CD14-positive monocyte (primary cell): ENCODE measurements at regions not wholly inside any gene's neighbourhood (a gene's known extent, or its start where the extent isn't known, plus 50 kb on each side); places are given as distances from the start of the nearest gene placed in this dataset.

ENCODE experiments used
- DNase-seq, 3 donors: peaks; one replicate each; pipeline ENCODE4 v3.0.0-alpha.2; 2011 to 2022
- H2AFZ ChIP-seq: 2 replicates; pipeline ENCODE4 v1.6.0; 2012; ENCODE audit warnings: mild to moderate bottlenecking, low read depth, low read length, inconsistent platforms; ENCODE audit not compliant: insufficient read depth, poor library complexity, severe bottlenecking
- H3K27ac ChIP-seq, 2 donors: 1 replicate in 1 of 2; 2 replicates in 1 of 2; pipeline ENCODE4 v1.5.1; 2012 to 2013; ENCODE audit warnings: low read length in 2 of 2, control low read depth in 1 of 2, inconsistent platforms in 1 of 2, low read depth in 1 of 2, mild to moderate bottlenecking in 1 of 2
- H3K27me3 ChIP-seq, 2 donors: one replicate each; pipeline versions ENCODE4 v1.6.0 to v1.6.1; 2011 to 2013; ENCODE audit warnings: low read length in 2 of 2; ENCODE audit not compliant: control insufficient read depth in 2 of 2, insufficient read depth in 2 of 2
- H3K36me3 ChIP-seq, 2 donors: replicated peaks in 1 of 2; 1 replicate in 1 of 2; 2 replicates in 1 of 2; pipeline versions ENCODE4 v1.5.1 to v1.6.1; 2012 to 2013; ENCODE audit warnings: low read length in 2 of 2, control low read depth in 1 of 2, inconsistent platforms in 1 of 2, mild to moderate bottlenecking in 1 of 2; ENCODE audit not compliant: insufficient read depth in 2 of 2, control insufficient read depth in 1 of 2
- H3K4me1 ChIP-seq, 2 donors: 1 replicate in 1 of 2; 2 replicates in 1 of 2; pipeline versions ENCODE4 v1.5.1 to v1.6.1; 2012 to 2013; ENCODE audit warnings: low read length in 2 of 2, control low read depth in 1 of 2, inconsistent platforms in 1 of 2, mild to moderate bottlenecking in 1 of 2, moderate library complexity in 1 of 2; ENCODE audit not compliant: insufficient read depth in 2 of 2, control insufficient read depth in 1 of 2
- H3K4me2 ChIP-seq: replicated peaks from 2 replicates; pipeline ENCODE3; 2012; ENCODE audit warnings: low read length, moderate library complexity, mild to moderate bottlenecking; ENCODE audit not compliant: poor library complexity, severe bottlenecking; ENCODE audit errors: extremely low read depth
- H3K4me3 ChIP-seq, 3 experiments: fragments of 200-600 bp in 1 of 3; sonication (generic) in 1 of 3; replicated peaks in 1 of 3; 1 replicate in 2 of 3; 2 replicates in 1 of 3; pipeline ENCODE4 v1.5.1; 2011 to 2013; ENCODE audit warnings: low read length in 3 of 3, mild to moderate bottlenecking in 3 of 3, control low read depth in 2 of 3, low read depth in 2 of 3, inconsistent platforms in 1 of 3, moderate library complexity in 1 of 3
- H3K79me2 ChIP-seq: 2 replicates; pipeline ENCODE4 v1.6.0; 2012; ENCODE audit warnings: mild to moderate bottlenecking, control low read depth, inconsistent platforms, low read length, moderate library complexity; ENCODE audit not compliant: insufficient read depth
- H3K9ac ChIP-seq: 2 replicates; pipeline ENCODE4 v1.6.0; 2017; ENCODE audit warnings: low read length, mild to moderate bottlenecking; ENCODE audit not compliant: insufficient read depth, poor library complexity, severe bottlenecking
- H3K9me3 ChIP-seq, 2 donors: replicated peaks in 1 of 2; 1 replicate in 1 of 2; 2 replicates in 1 of 2; pipeline versions ENCODE4 v1.5.1 to v1.6.1; 2012 to 2013; ENCODE audit warnings: low read length in 2 of 2, control low read depth in 1 of 2; ENCODE audit not compliant: control insufficient read depth in 1 of 2, insufficient read depth in 1 of 2
- H4K20me1 ChIP-seq: 2 replicates; pipeline ENCODE4 v1.6.0; 2012; ENCODE audit warnings: mild to moderate bottlenecking, low read length, control low read depth, moderate library complexity; ENCODE audit not compliant: insufficient read depth
- H3K27ac Mint-ChIP-seq, 7 donors: one replicate each; pipeline ENCODE4 v1.8.0; 2020; ENCODE audit warnings: mild to moderate bottlenecking in 7 of 7, mixed read lengths in 7 of 7, moderate library complexity in 6 of 7, inconsistent platforms in 2 of 7
- H3K27me3 Mint-ChIP-seq, 3 donors: one replicate each; pipeline ENCODE4 v1.8.0; 2021 to 2022; ENCODE audit warnings: low read depth in 3 of 3, mild to moderate bottlenecking in 3 of 3, mixed read lengths in 3 of 3, moderate library complexity in 3 of 3, inconsistent platforms in 1 of 3
- H3K36me3 Mint-ChIP-seq, 2 donors: one replicate each; pipeline ENCODE4 v1.8.0; 2020; ENCODE audit warnings: mixed read lengths in 2 of 2, inconsistent platforms in 1 of 2, mild to moderate bottlenecking in 1 of 2
- H3K4me1 Mint-ChIP-seq: one replicate; pipeline ENCODE4 v1.8.0; 2020; ENCODE audit warnings: mild to moderate bottlenecking, mixed read lengths
- H3K4me3 Mint-ChIP-seq, 2 donors: one replicate each; pipeline ENCODE4 v1.8.0; 2020; ENCODE audit warnings: mild to moderate bottlenecking in 2 of 2, mixed read lengths in 2 of 2, moderate library complexity in 1 of 2
- H3K9me3 Mint-ChIP-seq, 7 donors: one replicate each; pipeline ENCODE4 v1.8.0; 2020 to 2022; ENCODE audit warnings: mixed read lengths in 7 of 7, mild to moderate bottlenecking in 6 of 7, moderate library complexity in 6 of 7, inconsistent platforms in 2 of 7
- WGBS: methylation state at CpG from one replicate; pipeline ENCODE4 v1.1.5; 2013; ENCODE audit warnings: missing lambda C conversion rate; ENCODE audit not compliant: insufficient coverage; 5-methylcytosine and 5-hydroxymethylcytosine counted together
- intact Hi-C, 2 donors: fragments of 100-400 bp; cut with micrococcal nuclease; formaldehyde crosslinking; loops; one replicate each; pipeline versions ENCODE4 v1.15.0 to v1.15.1; 2023
- TF ChIP-seq, protein P1 (sequence below): fragments of 200-600 bp; IDR thresholded peaks from one replicate; pipeline ENCODE4 v1.8.0; 2022; ENCODE audit warnings: antibody characterized with exemption, mild to moderate bottlenecking

DNA sequence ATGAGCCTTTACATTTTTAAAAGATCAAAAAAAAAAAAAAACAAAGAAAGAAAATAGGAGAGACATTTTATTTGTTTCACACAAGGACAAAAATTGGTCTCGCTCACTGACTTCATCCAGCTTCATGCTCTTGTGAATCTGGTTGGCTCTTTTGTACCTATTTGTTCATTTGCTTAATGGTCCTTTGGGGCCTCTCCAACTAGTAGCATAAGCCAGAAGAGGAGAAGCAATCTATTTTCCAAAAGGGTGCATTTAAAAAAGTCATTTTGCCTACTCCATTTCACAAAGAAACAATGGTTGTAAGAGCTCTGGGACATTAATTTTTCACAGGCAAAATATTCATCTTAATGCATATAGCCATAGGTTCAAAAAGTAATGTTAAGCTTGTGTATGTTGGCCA is 168.3 kb upstream of the ADAMTS9 start:
- H2AFZ ChIP-seq = no peak overlapping the region
- peaks cover 0 to 2% (median 0%) of the 10 kb centered on the region in 7 donors for H3K9me3 Mint-ChIP-seq
- peaks cover 0 to 7% of the 10 kb centered on the region in 2 donors for H3K9me3 ChIP-seq
- intact Hi-C loops = no loop called here
- no peaks in the 10 kb centered on the region for H3K4me1 Mint-ChIP-seq
- TF ChIP-seq, protein P1, sequence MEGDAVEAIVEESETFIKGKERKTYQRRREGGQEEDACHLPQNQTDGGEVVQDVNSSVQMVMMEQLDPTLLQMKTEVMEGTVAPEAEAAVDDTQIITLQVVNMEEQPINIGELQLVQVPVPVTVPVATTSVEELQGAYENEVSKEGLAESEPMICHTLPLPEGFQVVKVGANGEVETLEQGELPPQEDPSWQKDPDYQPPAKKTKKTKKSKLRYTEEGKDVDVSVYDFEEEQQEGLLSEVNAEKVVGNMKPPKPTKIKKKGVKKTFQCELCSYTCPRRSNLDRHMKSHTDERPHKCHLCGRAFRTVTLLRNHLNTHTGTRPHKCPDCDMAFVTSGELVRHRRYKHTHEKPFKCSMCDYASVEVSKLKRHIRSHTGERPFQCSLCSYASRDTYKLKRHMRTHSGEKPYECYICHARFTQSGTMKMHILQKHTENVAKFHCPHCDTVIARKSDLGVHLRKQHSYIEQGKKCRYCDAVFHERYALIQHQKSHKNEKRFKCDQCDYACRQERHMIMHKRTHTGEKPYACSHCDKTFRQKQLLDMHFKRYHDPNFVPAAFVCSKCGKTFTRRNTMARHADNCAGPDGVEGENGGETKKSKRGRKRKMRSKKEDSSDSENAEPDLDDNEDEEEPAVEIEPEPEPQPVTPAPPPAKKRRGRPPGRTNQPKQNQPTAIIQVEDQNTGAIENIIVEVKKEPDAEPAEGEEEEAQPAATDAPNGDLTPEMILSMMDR = no peak
- no peaks in the 10 kb centered on the region for H3K36me3 ChIP-seq
- no peaks in the 10 kb centered on the region for H3K27me3 Mint-ChIP-seq
- WGBS = no CpG with 5 or more reads among the region's 1 CpG
- no peak overlapping the region for H3K9ac ChIP-seq
- H3K27ac ChIP-seq = no peak overlapping the region
- no peaks in the 10 kb centered on the region for H3K4me1 ChIP-seq
- H3K27ac Mint-ChIP-seq = no peak overlapping the region
- H3K79me2 ChIP-seq = no peaks in the 10 kb centered on the region
- H3K4me2 ChIP-seq = no peak overlapping the region
- no peak for DNase-seq
- H3K4me3 Mint-ChIP-seq = no peak overlapping the region
- no peak overlapping the region for H3K4me3 ChIP-seq
- H3K27me3 ChIP-seq = no peaks in the 10 kb centered on the region
- H4K20me1 ChIP-seq = no peaks in the 10 kb centered on the region
- H3K36me3 Mint-ChIP-seq = no peaks in the 10 kb centered on the region

DNA sequence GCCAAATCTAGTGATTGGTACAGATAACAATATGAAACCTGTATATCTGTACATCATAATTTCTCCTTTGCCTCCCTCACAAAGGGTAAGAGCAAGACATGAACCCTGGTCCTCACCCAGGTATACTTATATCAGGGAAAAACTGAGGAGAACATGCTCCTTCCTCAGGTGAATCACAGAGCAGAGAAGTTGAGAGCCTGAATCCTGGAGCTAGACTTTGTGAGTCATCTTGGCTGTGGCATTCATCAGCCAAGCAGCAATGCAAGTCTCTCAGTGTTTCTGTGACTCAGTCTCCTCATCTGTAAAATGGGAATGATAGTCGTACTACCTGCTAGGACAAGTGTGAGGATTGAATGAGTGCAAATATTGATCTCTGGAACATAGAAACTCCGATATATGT is 165.7 kb upstream of the ADAMTS9 start:
- intact Hi-C loops = no loop called here
- H3K9ac ChIP-seq = no peak overlapping the region
- H3K4me3 ChIP-seq = no peak overlapping the region
- no peaks in the 10 kb centered on the region for H4K20me1 ChIP-seq
- no peaks in the 10 kb centered on the region for H3K27me3 Mint-ChIP-seq
- no peaks in the 10 kb centered on the region for H3K4me1 ChIP-seq
- no CpG with 5 or more reads among the region's 2 CpGs for WGBS
- no peak overlapping the region for H3K27ac ChIP-seq
- H3K4me2 ChIP-seq = no peak overlapping the region
- no peaks in the 10 kb centered on the region for H3K4me1 Mint-ChIP-seq
- TF ChIP-seq, protein P1 = no peak
- peaks cover 0 to 7% of the 10 kb centered on the region in 2 donors for H3K9me3 ChIP-seq
- no peaks in the 10 kb centered on the region for H3K36me3 Mint-ChIP-seq
- no peaks in the 10 kb centered on the region for H3K79me2 ChIP-seq
- no peaks in the 10 kb centered on the region for H3K27me3 ChIP-seq
- H2AFZ ChIP-seq = no peak overlapping the region
- H3K36me3 ChIP-seq = no peaks in the 10 kb centered on the region
- DNase-seq = no peak
- no peak overlapping the region for H3K27ac Mint-ChIP-seq
- H3K9me3 Mint-ChIP-seq = peaks cover 0 to 2% (median 0%) of the 10 kb centered on the region in 7 donors
- H3K4me3 Mint-ChIP-seq = no peak overlapping the region
